IPS-18a (cell line): ENCODE measurements at regions not wholly inside any gene's neighbourhood (a gene's known extent, or its start where the extent isn't known, plus 50 kb on each side); places are given as distances from the start of the nearest gene placed in this dataset.
"Not testable (repeated sequence)": the region's sequence is repeated elsewhere in the genome, so short reads cannot be mapped to it uniquely, and the experiment has no call there.

Experiments used
- H3K27ac ChIP-seq: one replicate; pipeline ENCODE4 v1.5.1; 2013; ENCODE audit warnings: low read length
- H3K27me3 ChIP-seq: one replicate; pipeline ENCODE4 v1.6.1; 2013; ENCODE audit warnings: mild to moderate bottlenecking, low read length; ENCODE audit not compliant: control insufficient read depth, insufficient read depth
- H3K36me3 ChIP-seq: one replicate; pipeline ENCODE4 v1.6.1; 2013; ENCODE audit warnings: low read depth, low read length; ENCODE audit not compliant: control insufficient read depth
- H3K4me1 ChIP-seq: one replicate; pipeline ENCODE4 v1.6.1; 2013; ENCODE audit warnings: low read depth, low read length; ENCODE audit not compliant: control insufficient read depth
- H3K4me3 ChIP-seq: one replicate; pipeline ENCODE4 v1.5.1; 2013; ENCODE audit warnings: low read length
- H3K9ac ChIP-seq: one replicate; pipeline ENCODE4 v1.6.1; 2013; ENCODE audit warnings: mild to moderate bottlenecking, low read length, moderate library complexity
- H3K9me3 ChIP-seq: one replicate; pipeline ENCODE4 v1.6.1; 2013; ENCODE audit warnings: low read depth, low read length; ENCODE audit not compliant: control insufficient read depth

DNA sequence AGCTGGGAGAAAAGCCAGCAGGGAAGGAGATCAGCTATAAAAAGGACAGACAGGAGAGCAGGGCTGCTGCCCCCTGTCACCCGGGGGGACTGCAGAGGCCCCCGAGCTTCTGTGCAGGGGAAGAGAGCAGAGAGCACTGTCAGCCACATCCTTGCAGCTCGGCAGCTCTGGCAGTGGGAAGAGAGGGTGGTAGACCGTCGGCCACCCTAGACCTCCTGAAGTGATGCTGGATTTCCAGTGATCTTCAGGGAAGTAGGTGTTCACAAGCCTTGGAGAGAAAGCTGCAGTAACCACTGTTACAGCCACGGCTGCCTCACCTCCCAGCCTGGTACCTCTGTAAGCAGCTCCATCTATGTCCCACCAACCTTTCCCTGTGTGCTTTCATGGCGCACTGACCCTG, 134.9 kb downstream of the TFCP2L1 start:
- H3K9me3 ChIP-seq: no peaks in the 10 kb centered on the region
- no peak overlapping the region for H3K4me3 ChIP-seq
- H3K9ac ChIP-seq: no peak overlapping the region
- no peak overlapping the region for H3K27ac ChIP-seq
- H3K36me3 ChIP-seq: no peaks in the 10 kb centered on the region
- H3K27me3 ChIP-seq: no peaks in the 10 kb centered on the region
- no peaks in the 10 kb centered on the region for H3K4me1 ChIP-seq

DNA sequence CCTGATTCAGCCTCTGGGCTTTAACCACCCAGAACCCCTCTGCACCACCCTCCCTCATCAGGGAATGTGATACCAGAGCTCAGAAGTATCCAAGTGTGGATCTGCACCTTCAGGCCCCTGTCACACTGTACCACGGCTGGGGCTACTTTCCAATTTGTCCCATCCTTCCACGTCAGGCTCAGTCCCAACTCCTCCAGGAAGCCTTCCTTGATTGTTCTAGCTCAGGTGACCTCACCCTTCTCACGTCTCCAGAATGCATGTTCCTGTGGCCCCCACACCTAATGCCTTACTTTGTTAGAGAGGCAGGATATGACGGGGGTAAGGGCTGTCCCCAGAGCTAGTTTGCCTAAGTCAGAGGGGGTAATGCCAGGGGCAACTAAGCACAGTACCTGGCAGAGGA, 134.3 kb downstream of the TFCP2L1 start:
- Histone ChIP-seq H3K9ac (no peak overlapping the region), H3K27me3 (no peaks in the 10 kb centered on the region), H3K4me1 (no peaks in the 10 kb centered on the region), H3K4me3 (no peak overlapping the region), H3K27ac (no peak overlapping the region), H3K9me3 (no peaks in the 10 kb centered on the region), H3K36me3 (no peaks in the 10 kb centered on the region)

DNA sequence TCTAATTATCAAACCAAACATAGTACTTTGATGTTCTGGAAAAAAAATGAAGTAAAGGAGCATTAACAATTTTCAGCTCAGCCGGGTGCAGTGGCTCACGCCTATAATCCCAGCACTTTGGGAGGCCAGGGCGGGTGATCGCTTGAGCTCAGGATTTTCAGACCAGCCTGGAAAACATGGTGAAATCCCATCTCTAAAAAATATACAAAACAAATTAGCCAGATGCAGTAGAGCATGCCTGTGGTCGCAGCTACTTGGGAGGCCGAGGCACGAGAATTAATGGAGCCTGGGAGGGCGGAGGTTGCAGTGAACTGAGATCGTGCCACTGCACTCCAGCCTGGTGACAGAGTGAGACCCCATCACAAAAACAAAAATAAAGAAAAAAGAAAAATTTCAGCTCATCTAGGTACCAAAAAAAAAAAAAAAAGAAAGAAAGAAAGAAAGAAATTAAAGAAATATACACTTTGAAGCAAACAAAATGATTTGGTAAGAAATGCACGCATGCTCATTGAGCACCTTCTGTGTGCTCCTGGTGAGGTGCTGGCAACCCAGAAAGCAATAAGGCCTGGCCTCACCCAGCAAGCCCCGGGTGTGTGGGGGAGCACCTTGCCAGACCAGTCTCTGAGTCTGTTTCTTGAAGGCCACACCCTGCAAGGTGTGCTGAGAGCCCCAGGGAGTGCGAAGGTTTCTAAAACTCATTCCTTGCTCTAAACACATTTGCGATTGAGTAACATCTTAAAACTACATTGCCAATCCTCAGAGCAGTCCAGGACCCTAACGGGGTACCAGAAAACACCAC, 133.5 kb downstream of the TFCP2L1 start:
- no peak overlapping the region for H3K4me3 ChIP-seq
- no peaks in the 10 kb centered on the region for H3K4me1 ChIP-seq
- H3K9ac ChIP-seq: no peak overlapping the region
- H3K36me3 ChIP-seq: no peaks in the 10 kb centered on the region
- H3K27ac ChIP-seq: no peak overlapping the region
- H3K9me3 ChIP-seq: no peaks in the 10 kb centered on the region
- no peaks in the 10 kb centered on the region for H3K27me3 ChIP-seq

DNA sequence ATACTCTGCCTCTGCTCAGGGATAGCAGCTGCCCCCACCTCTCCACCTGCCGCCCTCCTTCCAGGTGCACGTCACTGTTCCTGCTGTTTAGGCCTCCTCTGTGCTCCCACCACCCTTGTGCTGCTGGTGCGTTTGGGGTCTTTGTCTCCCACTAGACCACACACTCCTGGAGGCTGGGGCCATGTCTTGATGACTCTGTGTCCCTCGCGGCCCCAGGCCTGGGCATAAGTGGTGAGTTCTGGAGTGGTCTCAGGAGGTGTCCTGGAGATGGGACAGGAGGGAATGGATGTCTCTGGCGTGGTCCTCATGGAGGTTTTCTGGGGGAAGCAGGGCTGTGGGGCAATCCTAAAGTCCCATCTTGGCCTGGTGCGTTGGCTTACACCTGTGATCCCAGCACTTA, 132.1 kb downstream of the TFCP2L1 start:
- H3K27ac ChIP-seq: no peak overlapping the region
- H3K9me3 ChIP-seq: no peaks in the 10 kb centered on the region
- no peaks in the 10 kb centered on the region for H3K27me3 ChIP-seq
- H3K4me3 ChIP-seq: no peak overlapping the region
- no peaks in the 10 kb centered on the region for H3K4me1 ChIP-seq
- no peaks in the 10 kb centered on the region for H3K36me3 ChIP-seq
- no peak overlapping the region for H3K9ac ChIP-seq

DNA sequence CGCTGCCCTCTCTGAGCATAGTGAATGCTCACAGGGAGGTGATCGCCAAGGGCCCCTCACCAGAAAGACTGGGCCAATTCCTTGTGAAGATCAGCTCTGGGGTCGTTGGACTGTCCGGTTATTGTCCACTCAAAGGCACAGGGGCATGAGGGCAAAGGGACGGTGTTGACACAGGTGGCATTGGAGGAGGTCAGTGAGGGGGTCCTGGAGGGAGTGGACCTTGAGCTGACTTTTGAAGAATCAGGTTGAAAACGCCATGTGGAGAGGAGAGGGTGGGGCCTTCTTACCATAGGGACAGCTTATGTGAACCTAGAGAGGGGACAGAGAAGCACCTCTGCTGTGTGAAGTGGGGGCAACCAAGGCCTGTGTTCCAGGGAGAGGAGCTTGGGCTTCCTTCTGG, 131.5 kb downstream of the TFCP2L1 start:
- no peaks in the 10 kb centered on the region for H3K36me3 ChIP-seq

DNA sequence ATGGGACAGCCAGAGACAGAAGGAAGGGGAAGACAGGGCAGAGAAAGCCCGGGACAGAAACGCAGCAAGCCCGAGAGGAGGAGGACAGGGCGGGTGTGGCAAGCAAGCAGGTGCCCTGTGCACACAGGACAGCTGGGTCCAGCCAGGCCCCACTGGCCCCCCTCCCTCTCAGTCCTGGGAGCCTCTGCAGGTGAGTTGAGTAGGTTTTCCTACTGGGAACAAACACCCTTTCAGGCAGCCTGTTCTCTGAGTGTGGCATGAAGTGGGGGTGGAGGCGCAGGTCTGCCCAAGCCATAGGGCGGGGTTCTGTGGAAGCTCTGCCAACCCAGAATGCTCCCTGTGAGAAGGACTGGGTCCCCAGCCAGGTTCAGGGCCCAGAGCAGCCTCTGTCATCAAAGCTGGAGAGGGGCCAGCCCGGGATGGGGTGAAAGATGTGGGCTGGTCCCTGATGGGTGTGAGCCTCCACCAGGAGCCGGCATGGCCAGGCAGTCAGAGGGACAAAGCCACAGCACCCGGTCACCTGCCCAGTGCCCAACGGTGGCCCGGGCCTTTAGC, 129.4 kb downstream of the TFCP2L1 start:
- Histone ChIP-seq H3K4me1 (no peaks in the 10 kb centered on the region), H3K27ac (no peak overlapping the region), H3K36me3 (no peaks in the 10 kb centered on the region), H3K9me3 (no peaks in the 10 kb centered on the region), H3K4me3 (no peak overlapping the region), H3K27me3 (no peaks in the 10 kb centered on the region), H3K9ac (no peak overlapping the region)

More for the DNA sequence above, 131.5 kb downstream of the TFCP2L1 start:
- H3K4me1 ChIP-seq: no peaks in the 10 kb centered on the region
- no peaks in the 10 kb centered on the region for H3K27me3 ChIP-seq
- no peak overlapping the region for H3K27ac ChIP-seq
- H3K9me3 ChIP-seq: no peaks in the 10 kb centered on the region
- H3K4me3 ChIP-seq: no peak overlapping the region
- H3K9ac ChIP-seq: no peak overlapping the region

DNA sequence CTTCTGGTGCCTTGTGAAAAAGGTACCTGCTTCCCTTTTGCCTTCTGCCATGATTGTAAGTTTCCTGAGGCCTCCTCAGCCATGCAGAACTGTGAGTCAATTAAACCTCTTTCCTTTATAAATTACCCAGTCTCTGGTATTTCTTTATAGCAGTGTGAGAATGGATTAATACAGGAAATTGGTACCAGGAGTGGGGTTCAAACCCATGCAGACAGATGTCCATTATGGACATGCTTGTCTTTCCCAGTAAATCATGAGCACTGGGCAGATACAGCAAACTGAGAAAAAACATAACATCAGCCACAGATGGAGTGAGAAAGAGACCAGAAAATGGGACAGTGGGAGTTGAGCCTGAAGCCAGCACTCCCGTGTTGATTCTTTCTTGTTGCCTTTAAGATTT, 127.5 kb downstream of the TFCP2L1 start:
- not testable (repeated sequence) for H3K27me3 ChIP-seq, H3K27ac ChIP-seq

DNA sequence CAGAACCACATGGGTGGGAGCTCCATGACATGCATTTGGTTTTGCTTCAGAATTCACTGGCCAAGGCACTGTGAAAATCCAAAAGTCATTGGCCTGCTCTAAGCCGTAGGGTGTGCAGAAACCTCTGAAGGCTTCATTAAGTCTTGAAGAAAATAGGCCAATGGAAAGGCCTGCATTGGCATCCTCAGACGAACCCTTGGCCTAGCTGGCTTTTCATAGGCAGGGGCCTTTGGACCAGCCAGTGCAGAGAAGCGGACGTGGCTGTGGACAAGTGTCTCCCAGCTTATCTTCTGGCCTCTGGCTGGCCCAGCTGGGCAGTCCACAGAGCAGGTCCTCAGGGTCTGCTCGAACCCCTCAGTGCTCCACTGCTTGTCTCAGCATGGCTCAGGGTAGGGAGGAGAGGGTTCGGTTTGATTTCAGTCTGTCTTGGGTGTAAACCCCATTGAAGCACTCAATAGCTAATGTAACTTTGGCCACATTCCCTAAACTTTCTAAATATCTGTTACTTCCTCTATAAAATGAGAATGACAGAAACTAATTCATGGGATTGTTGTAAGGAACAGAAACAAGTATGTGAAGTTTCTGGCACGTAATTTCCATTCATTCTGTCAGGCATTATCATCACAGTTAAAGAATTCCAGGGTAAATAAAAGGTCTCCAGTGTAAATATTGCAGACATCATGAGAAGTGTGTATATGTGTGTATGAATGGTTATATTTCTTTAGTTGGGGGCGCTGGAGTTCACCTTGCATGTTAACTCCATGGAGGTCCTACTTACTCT, 125.5 kb downstream of the TFCP2L1 start:
- H3K27ac ChIP-seq: no peak overlapping the region
- no peak overlapping the region for H3K4me3 ChIP-seq

More for the DNA sequence above, 127.5 kb downstream of the TFCP2L1 start:
- not testable (repeated sequence) for H3K4me1 ChIP-seq, H3K9ac ChIP-seq, H3K4me3 ChIP-seq, H3K36me3 ChIP-seq, H3K9me3 ChIP-seq

DNA sequence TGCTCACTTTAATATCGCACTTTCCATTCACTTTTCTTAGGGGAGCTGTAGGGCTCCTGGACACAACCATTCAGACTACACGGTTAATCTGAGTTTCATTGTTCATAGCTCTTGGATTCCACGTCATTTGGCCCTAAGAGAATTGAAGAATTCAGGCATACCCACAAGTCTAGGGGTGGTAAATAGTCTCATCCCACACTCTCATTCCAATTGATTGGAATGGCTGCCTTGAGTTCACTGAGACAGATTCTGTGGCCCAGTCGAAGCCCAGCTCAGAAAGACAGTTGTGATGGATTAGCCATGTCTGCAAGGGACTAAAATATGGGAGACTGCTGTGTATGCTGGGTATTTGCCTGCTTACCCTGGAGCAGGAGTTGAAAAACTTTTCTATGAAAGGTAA, 124.6 kb downstream of the TFCP2L1 start:
- Histone ChIP-seq H3K9me3 (no peaks in the 10 kb centered on the region), H3K4me1 (no peaks in the 10 kb centered on the region), H3K36me3 (no peaks in the 10 kb centered on the region), H3K9ac (no peak overlapping the region), H3K27me3 (no peaks in the 10 kb centered on the region), H3K27ac (no peak overlapping the region), H3K4me3 (no peak overlapping the region)

More for the DNA sequence above, 125.5 kb downstream of the TFCP2L1 start:
- Histone ChIP-seq H3K36me3 (no peaks in the 10 kb centered on the region), H3K9me3 (no peaks in the 10 kb centered on the region), H3K9ac (no peak overlapping the region), H3K4me1 (no peaks in the 10 kb centered on the region), H3K27me3 (no peaks in the 10 kb centered on the region)

DNA sequence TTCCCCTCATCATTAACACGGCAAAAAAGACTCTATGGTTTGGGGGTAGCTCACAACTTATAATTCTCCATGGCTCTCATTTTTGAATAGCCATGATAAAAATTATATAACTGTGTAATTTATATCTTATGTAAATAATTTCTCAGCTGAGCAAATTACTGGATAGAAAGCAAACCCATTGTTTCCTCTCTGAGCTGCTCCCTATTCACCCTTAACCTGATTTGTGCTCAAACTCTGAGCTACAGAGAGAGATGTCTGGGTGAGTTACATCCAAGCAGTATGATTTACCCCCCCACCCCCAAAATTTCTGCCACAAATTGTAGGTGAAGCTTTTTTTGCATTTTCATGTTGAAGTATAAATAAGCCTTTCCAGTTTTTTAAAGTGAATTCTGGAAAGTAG, 123.7 kb downstream of the TFCP2L1 start:
- H3K9ac ChIP-seq: no peak overlapping the region
- no peaks in the 10 kb centered on the region for H3K36me3 ChIP-seq
- no peaks in the 10 kb centered on the region for H3K9me3 ChIP-seq
- H3K4me1 ChIP-seq: no peaks in the 10 kb centered on the region
- H3K27me3 ChIP-seq: no peaks in the 10 kb centered on the region
- no peak overlapping the region for H3K27ac ChIP-seq
- no peak overlapping the region for H3K4me3 ChIP-seq

DNA sequence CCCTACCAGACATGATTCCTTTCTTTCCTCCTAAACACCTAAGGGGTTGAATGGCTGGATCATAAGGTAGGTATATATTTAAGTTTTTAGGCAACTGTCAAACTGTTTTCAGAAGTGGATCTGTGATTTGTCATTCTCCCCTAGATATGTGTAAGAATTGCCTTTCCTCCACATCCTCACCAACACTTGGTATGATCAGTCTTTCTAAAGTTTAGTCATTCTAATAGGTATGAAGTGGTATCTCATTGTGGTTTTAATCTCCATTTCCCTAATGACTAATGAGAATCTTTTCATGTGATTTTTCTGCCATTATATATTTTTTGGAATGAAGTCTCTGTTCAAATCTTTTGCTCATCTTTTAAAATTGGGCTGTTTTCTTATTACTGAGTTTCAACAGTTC, 122.1 kb downstream of the TFCP2L1 start:
- Histone ChIP-seq H3K4me1 (no peaks in the 10 kb centered on the region), H3K4me3 (no peak overlapping the region), H3K9ac (no peak overlapping the region), H3K36me3 (no peaks in the 10 kb centered on the region), H3K27me3 (no peaks in the 10 kb centered on the region), H3K9me3 (no peaks in the 10 kb centered on the region), H3K27ac (no peak overlapping the region)
